Hematopoietic multipotent progenitor cell treated with erythropoietin and hydrocortisone succinate and interleukin-3 and kit ligand, for 17 days (in vitro differentiated cells): ENCODE measurements at regions not wholly inside any gene's neighbourhood (a gene's known extent, or its start where the extent isn't known, plus 50 kb on each side); places are given as distances from the start of the nearest gene placed in this dataset.

ENCODE experiments used
- DNase-seq: peaks from one replicate; pipeline ENCODE4 v3.0.0-alpha.2; 2015; ENCODE audit warnings: low spot score

DNA sequence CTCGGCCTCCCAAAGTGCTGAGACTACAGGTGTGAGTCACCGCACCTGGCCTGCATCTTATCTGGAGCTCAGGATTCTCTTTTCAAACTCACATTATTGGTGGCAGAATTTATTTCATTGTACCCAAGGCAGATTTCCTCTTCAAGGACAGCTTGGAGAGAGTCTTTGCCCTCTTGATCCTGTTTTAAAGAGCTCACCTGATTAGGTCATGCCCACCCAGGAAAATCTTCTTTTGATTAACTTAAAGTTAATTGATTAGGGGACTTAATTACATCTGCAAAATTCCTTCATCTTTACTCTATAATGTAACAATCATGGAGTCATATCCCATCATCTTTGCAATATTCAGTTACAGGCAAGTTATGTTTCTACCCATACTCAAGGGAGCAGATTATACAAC is 346.4 kb downstream of the EPHA4 start:
- no peak for DNase-seq

DNA sequence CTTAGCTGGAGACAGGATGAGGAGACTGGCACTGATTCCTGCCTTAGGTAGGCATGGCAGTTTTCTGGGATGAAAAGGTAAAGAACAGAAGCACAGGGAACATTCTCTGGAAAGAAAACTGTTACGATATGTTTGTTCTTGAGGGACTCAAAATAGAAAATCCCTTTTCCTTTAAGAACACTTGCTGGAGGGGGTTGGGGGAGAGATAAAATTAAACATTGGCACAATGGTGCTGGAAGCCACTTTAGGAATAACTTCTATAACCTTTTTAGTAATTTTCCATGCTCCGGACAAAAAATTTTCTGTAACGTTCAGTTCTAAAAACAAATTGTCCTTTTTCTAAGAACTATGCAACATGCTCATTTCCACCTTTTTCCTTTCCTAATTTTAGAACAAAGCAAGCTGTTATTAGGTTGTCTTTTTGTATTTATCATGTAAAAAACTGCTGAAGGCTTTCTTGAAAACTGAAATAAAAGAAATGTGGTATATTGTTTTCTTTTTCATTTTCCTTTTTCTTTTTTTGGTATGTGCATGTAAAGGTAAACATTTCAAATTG is 343.8 kb downstream of the EPHA4 start:
- no peak for DNase-seq

DNA sequence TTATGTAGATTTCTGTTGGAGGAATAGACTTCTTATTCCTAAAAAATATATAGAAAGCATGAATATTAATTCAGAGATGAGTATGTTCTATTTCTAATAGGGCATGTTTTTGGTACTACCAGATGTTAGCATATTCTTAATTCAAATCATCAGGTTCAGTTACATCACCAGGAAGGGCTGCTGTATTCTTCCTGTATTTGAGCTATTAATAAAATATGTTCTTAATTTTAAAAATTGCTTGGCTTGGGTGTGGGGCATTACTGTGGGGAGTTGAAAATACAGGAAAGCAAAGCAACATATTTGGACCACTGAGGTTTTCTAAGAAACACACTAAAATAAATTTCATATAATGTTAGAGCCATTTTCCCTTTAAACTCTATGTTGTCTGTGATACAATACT is 343.0 kb downstream of the EPHA4 start:
- DNase-seq: no peak

- no peak for DNase-seq
Observed at GRCh38 chr2:221231511-221231910, 340.6 kb downstream of the EPHA4 start.

- no peak for DNase-seq
Observed at GRCh38 chr2:221235941-221236340, 336.2 kb downstream of the EPHA4 start.

- DNase-seq: no peak
Observed at GRCh38 chr2:221241072-221241471, 331.0 kb downstream of the EPHA4 start.

DNA sequence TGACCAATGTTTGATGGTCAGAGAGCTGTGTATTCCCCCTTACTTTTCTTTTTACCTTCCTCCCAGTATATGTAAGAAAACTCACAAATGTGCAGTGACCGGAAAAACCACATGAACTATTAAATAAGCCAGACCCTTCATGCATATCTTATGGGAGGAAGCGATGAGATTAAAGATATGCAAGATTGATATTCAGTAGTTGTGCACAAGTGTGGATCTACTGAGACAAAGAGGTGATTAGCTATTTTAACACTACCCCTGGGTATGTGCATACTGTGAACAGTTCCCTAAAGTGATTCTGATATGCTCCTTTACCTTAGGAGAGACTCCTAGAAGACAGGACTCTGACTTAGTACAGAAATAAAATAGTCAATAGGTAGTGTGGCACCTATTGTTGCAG is 328.3 kb downstream of the EPHA4 start:
- DNase-seq: no peak

GRCh38 chr2:221245045-221245444 is 327.1 kb downstream of the EPHA4 start:
- no peak for DNase-seq

GRCh38 chr2:221245772-221246171 is 326.3 kb downstream of the EPHA4 start:
- DNase-seq: no peak

DNA sequence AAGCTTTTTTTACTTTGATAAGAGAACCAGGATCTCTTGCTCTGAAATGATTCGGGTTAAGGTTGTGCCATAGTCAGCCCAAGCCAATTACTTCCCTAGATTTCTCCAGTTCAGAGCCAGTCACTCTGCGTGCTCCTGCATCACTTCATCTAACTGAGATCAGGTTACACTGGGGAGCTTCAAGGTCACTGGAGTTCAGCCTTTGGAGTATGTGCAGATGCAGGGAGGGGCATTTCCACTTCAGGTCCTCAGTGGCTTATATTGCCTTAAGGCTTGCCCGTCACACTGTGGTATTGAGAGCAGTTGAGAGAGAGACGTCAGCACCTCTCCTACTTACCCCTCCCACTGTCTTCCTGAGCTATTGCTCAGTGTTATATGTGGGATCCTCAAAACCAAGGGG is 317.8 kb downstream of the EPHA4 start:
- DNase-seq: no peak

GRCh38 chr2:221255862-221256261 is 316.2 kb downstream of the EPHA4 start:
- DNase-seq: no peak

- no peak for DNase-seq
Observed at GRCh38 chr2:221258464-221258863, 313.6 kb downstream of the EPHA4 start.

DNA sequence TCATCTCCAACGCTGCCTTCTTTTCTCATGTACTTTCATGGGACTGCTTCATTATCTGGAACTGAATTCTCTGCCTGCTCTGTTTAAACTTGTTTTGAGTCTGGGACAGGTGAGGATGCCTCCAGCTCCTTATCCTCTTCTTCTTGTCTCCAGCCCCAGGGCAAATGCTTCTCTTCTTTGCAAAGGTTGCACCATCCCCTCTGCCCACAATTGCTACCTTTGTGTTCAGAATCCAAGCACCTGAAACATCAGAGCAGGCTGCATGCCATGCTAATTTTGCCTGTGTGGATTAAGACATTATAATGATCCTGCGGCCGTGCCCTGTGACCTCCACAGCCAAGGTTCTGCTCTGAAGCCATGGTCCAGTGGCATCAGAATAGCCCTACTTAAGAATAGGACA is 309.5 kb downstream of the EPHA4 start:
- DNase-seq: no peak

- DNase-seq: no peak
Observed at GRCh38 chr2:221263573-221263972, 308.5 kb downstream of the EPHA4 start.

- no peak for DNase-seq
Observed at GRCh38 chr2:221264318-221264717, 307.8 kb downstream of the EPHA4 start.

DNA sequence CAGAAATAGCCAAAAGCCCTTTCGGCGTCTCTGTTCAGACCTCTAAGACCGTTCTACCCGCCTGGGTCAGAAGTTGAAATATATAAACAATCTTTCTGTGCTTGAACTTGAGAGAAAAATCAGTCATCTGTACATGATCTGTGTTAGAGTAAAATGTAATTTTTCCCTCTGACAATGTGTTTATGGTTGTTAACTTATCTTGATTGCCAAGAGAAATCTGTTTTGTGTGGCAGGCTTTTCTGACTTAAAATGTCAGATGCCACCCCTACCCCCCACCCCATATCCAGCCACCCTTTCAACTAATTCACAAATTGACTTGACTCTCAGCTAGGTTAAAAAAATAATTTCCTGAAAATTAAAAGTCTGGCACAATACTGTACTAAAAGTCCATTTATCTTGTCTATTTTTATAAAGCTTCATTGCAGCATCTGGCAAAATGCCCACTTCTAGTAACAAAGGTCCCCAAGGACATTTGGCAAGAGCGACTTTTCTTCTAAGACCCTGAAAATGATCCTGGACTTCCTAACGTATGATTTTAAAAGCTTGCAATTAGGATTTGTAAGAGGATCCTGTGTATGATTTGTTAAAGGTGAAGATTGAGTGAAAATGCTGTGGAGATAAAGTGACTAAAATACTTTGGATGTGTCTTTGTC is 304.2 kb downstream of the EPHA4 start:
- DNase-seq: no peak

DNA sequence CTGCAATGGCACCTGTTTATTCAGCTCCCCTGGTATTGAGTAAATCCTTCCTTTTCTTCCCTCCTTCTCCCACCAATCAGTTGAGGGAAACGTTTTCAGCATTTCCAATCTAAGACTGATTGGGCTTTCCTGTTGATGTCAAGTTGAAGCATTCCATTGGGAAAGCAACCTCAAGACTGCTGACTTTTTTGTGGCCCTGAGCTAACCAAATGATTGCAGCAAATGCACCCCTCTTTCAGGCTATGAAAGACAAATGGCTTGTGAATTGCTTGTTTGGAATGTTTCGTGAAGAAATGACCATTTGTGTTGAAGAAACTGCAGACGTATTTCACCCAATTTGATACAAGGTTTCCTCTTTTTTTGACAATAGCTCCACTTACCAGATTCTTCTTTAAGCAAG is 303.5 kb downstream of the EPHA4 start:
- no peak for DNase-seq

DNA sequence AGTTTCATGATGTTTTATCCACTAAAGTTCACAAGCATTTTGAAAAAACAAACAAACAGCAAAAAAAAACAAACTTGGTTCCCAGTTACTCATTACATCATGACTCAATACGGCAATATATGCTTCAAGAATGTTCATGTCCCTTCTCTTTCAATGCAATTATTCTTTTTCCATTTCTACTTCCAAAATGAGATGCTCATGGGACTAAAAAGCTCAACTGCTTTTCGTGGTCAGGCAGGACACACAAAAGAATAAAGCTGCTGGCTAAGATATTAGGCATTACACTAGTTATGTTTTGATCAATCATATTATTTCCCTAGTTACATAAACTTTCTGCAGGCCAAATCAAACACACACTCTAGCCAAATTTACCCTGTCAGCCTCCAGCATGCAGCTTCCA is 301.3 kb downstream of the EPHA4 start:
- no peak for DNase-seq

- DNase-seq: no peak
Observed at GRCh38 chr2:221272729-221273128, 299.4 kb downstream of the EPHA4 start.

- DNase-seq: no peak
Observed at GRCh38 chr2:221276033-221276432, 296.1 kb downstream of the EPHA4 start.

- no peak for DNase-seq
Observed at GRCh38 chr2:221276601-221277000, 295.5 kb downstream of the EPHA4 start.

DNA sequence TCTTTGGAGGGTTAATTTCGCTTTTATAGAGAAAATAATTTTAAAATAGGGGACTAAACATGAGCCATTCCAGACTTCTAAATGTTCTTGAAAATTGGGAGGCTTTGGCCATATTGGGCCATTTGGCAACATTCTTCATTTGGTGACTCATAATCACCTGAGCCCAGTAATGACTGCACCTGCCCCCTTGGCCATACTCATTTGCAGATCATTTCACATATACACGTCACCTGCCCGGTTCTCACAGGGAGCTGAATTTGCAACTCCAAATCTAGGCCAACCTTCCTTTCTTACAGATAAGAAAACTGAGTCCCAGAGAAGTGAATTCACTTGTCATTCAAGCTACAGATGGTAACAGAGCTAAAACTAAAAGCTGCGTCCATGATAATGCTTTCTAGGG is 289.7 kb downstream of the EPHA4 start:
- no peak for DNase-seq

GRCh38 chr2:221283896-221284545 is 288.1 kb downstream of the EPHA4 start:
- DNase-seq: no peak

GRCh38 chr2:221285148-221285547 is 287.0 kb downstream of the EPHA4 start:
- DNase-seq: no peak
